ENCODE measurements at regions not wholly inside any gene's neighbourhood (a gene's known extent, or its start where the extent isn't known, plus 50 kb on each side); places are given as distances from the start of the nearest gene placed in this dataset.
A peak's percentile ranks its signal among the peaks of the same experiment; 100 is the strongest.
"Not testable (repeated sequence)": the region's sequence is repeated elsewhere in the genome, so short reads cannot be mapped to it uniquely, and the experiment has no call there.

- 31 to 100% (median 89%) methylated on average over 1 to 2 of the region's 2 CpGs; no CpG with 5 or more reads in 1 of the 10 experiments for WGBS, 10 experiments
- in situ Hi-C loops (cut with MboI; ENCODE audit: low pct_unique_long_range_greater_than_20kb in 2 of 9, low sequenced_read_pairs in 9 of 9, unreplicated experiment in 9 of 9): no loop called here
These were observed 1293.0 kb upstream of the EPHA6 start for GRCh38 chr3:95521396-95521795.

GRCh38 chr3:95522449-95522848 is 1291.9 kb upstream of the EPHA6 start:
- Histone ChIP-seq H3K4me1 (replicated peaks in 1 of 2) (no peaks in the 10 kb centered on the region), H3K27ac (no peak overlapping the region), H3K4me3 (no peak overlapping the region)
- 10 to 100% (median 88%) methylated on average over 1 to 2 of the region's 2 CpGs; no CpG with 5 or more reads in 1 of the 10 experiments for WGBS, 10 experiments
- in situ Hi-C loops (cut with MboI; ENCODE audit: low pct_unique_long_range_greater_than_20kb in 2 of 9, low sequenced_read_pairs in 9 of 9, unreplicated experiment in 9 of 9): no loop called here
- no peak for ATAC-seq (replicated peaks in 6 of 8)

More at GRCh38 chr3:95521396-95521795, 1293.0 kb upstream of the EPHA6 start:
- Histone ChIP-seq H3K27ac (no peak overlapping the region), H3K4me3 (no peak overlapping the region), H3K4me1 (replicated peaks in 1 of 2) (no peaks in the 10 kb centered on the region)
- no peak for ATAC-seq (replicated peaks in 6 of 8)

- H3K4me1 ChIP-seq (replicated peaks in 1 of 2): no peaks in the 10 kb centered on the region
- no peak overlapping the region for H3K4me3 ChIP-seq
- no peak for ATAC-seq (replicated peaks in 6 of 8)
- in situ Hi-C loops (cut with MboI; ENCODE audit: low pct_unique_long_range_greater_than_20kb in 2 of 9, low sequenced_read_pairs in 9 of 9, unreplicated experiment in 9 of 9): no loop called here
- no peak overlapping the region for H3K27ac ChIP-seq
These were observed 1274.4 kb upstream of the EPHA6 start for GRCh38 chr3:95539950-95540483.

- Histone ChIP-seq H3K4me3 (no peak overlapping the region), H3K4me1 (replicated peaks in 1 of 2) (no peaks in the 10 kb centered on the region), H3K27ac (no peak overlapping the region)
- in situ Hi-C loops (cut with MboI; ENCODE audit: low pct_unique_long_range_greater_than_20kb in 2 of 9, low sequenced_read_pairs in 9 of 9, unreplicated experiment in 9 of 9): no loop called here
- WGBS, 10 experiments: 14 to 100% (median 100%) methylated on average over 1 of the region's 1 CpG; no CpG with 5 or more reads in 1 of the 10 experiments
- ATAC-seq (replicated peaks in 6 of 8): no peak
These were observed 1248.9 kb upstream of the EPHA6 start for GRCh38 chr3:95565502-95565901.

- Histone ChIP-seq H3K4me3 (no peak overlapping the region), H3K27ac (no peak overlapping the region), H3K4me1 (replicated peaks in 1 of 2) (no peaks in the 10 kb centered on the region)
- ATAC-seq (replicated peaks in 6 of 8): no peak
- in situ Hi-C loops (cut with MboI; ENCODE audit: low pct_unique_long_range_greater_than_20kb in 2 of 9, low sequenced_read_pairs in 9 of 9, unreplicated experiment in 9 of 9): no loop called here
- 4 to 100% (median 69%) methylated on average over 1 to 3 of the region's 3 CpGs; no CpG with 5 or more reads in 3 of the 10 experiments for WGBS, 10 experiments
These were observed 1247.0 kb upstream of the EPHA6 start for GRCh38 chr3:95567346-95567745.

GRCh38 chr3:95586754-95587153 is 1227.6 kb upstream of the EPHA6 start:
- ATAC-seq (replicated peaks in 6 of 8): peak in 2 of 8 experiments; percentile 77 to 94
- Histone ChIP-seq H3K4me1 (replicated peaks in 1 of 2) (no peaks in the 10 kb centered on the region), H3K4me3 (no peak overlapping the region), H3K27ac (no peak overlapping the region)
- in situ Hi-C loops (cut with MboI; ENCODE audit: low pct_unique_long_range_greater_than_20kb in 2 of 9, low sequenced_read_pairs in 9 of 9, unreplicated experiment in 9 of 9): no loop called here
- WGBS, 10 experiments: 0 to 90% (median 20%) methylated on average over 1 to 2 of the region's 2 CpGs; no CpG with 5 or more reads in 5 of the 10 experiments

GRCh38 chr3:95587641-95588040 is 1226.8 kb upstream of the EPHA6 start:
- WGBS, 10 experiments: 0 to 100% (median 74%) methylated on average over 1 to 4 of the region's 8 CpGs; no CpG with 5 or more reads in 2 of the 10 experiments
- in situ Hi-C loops (cut with MboI; ENCODE audit: low pct_unique_long_range_greater_than_20kb in 2 of 9, low sequenced_read_pairs in 9 of 9, unreplicated experiment in 9 of 9); H3K27ac ChIP-seq; ATAC-seq (replicated peaks in 6 of 8); H3K4me1 ChIP-seq (replicated peaks in 1 of 2); H3K4me3 ChIP-seq: not testable (repeated sequence)

- no peak overlapping the region for H3K27ac ChIP-seq
- in situ Hi-C loops (cut with MboI; ENCODE audit: low pct_unique_long_range_greater_than_20kb in 2 of 9, low sequenced_read_pairs in 9 of 9, unreplicated experiment in 9 of 9): no loop called here
- WGBS, 10 experiments: 80 to 90% methylated on average over 1 to 2 of the region's 13 CpGs; no CpG with 5 or more reads in 8 of the 10 experiments
- H3K4me3 ChIP-seq: no peak overlapping the region
- ATAC-seq (replicated peaks in 6 of 8): no peak
- H3K4me1 ChIP-seq (replicated peaks in 1 of 2): no peaks in the 10 kb centered on the region
These were observed 1225.9 kb upstream of the EPHA6 start for GRCh38 chr3:95588473-95588872.

- ATAC-seq (replicated peaks in 6 of 8): no peak
These were observed 1218.8 kb upstream of the EPHA6 start for GRCh38 chr3:95595416-95596075.

GRCh38 chr3:95607926-95608325 is 1206.5 kb upstream of the EPHA6 start:
- WGBS, 10 experiments: 0 to 100% (median 50%) methylated on average over 1 of the region's 1 CpG; no CpG with 5 or more reads in 1 of the 10 experiments
- no peak for ATAC-seq (replicated peaks in 6 of 8)
- Histone ChIP-seq H3K27ac (no peak overlapping the region), H3K4me1 (replicated peaks in 1 of 2) (no peaks in the 10 kb centered on the region), H3K4me3 (no peak overlapping the region)
- in situ Hi-C loops (cut with MboI; ENCODE audit: low pct_unique_long_range_greater_than_20kb in 2 of 9, low sequenced_read_pairs in 9 of 9, unreplicated experiment in 9 of 9): no loop called here

More at GRCh38 chr3:95595416-95596075, 1218.8 kb upstream of the EPHA6 start:
- 67 to 92% (median 78%) methylated on average over 3 to 8 of the region's 26 CpGs; no CpG with 5 or more reads in 7 of the 10 experiments for WGBS, 10 experiments
- no peak overlapping the region for H3K4me3 ChIP-seq
- no peak overlapping the region for H3K27ac ChIP-seq
- in situ Hi-C loops (cut with MboI; ENCODE audit: low pct_unique_long_range_greater_than_20kb in 2 of 9, low sequenced_read_pairs in 9 of 9, unreplicated experiment in 9 of 9): no loop called here
- no peaks in the 10 kb centered on the region for H3K4me1 ChIP-seq (replicated peaks in 1 of 2)

GRCh38 chr3:95609411-95609810 is 1205.0 kb upstream of the EPHA6 start:
- H3K4me3 ChIP-seq: no peak overlapping the region
- in situ Hi-C loops (cut with MboI; ENCODE audit: low pct_unique_long_range_greater_than_20kb in 2 of 9, low sequenced_read_pairs in 9 of 9, unreplicated experiment in 9 of 9): no loop called here
- no peaks in the 10 kb centered on the region for H3K4me1 ChIP-seq (replicated peaks in 1 of 2)
- H3K27ac ChIP-seq: no peak overlapping the region
- no peak for ATAC-seq (replicated peaks in 6 of 8)

GRCh38 chr3:95612611-95613010 is 1201.8 kb upstream of the EPHA6 start:
- no peak overlapping the region for H3K27ac ChIP-seq
- no peak overlapping the region for H3K4me3 ChIP-seq
- H3K4me1 ChIP-seq (replicated peaks in 1 of 2): no peaks in the 10 kb centered on the region
- ATAC-seq (replicated peaks in 6 of 8): no peak
- in situ Hi-C loops (cut with MboI; ENCODE audit: low pct_unique_long_range_greater_than_20kb in 2 of 9, low sequenced_read_pairs in 9 of 9, unreplicated experiment in 9 of 9): no loop called here

GRCh38 chr3:95613993-95614392 is 1200.4 kb upstream of the EPHA6 start:
- Histone ChIP-seq H3K27ac (no peak overlapping the region), H3K4me3 (no peak overlapping the region), H3K4me1 (replicated peaks in 1 of 2) (no peaks in the 10 kb centered on the region)
- ATAC-seq (replicated peaks in 6 of 8): no peak
- in situ Hi-C loops (cut with MboI; ENCODE audit: low pct_unique_long_range_greater_than_20kb in 2 of 9, low sequenced_read_pairs in 9 of 9, unreplicated experiment in 9 of 9): no loop called here
- WGBS, 10 experiments: 0 to 100% (median 87%) methylated on average over 1 of the region's 1 CpG; no CpG with 5 or more reads in 2 of the 10 experiments
